GM23248 (cell line): ENCODE measurements at regions not wholly inside any gene's neighbourhood (a gene's known extent, or its start where the extent isn't known, plus 50 kb on each side); places are given as distances from the start of the nearest gene placed in this dataset.
A peak's percentile ranks its signal among the peaks of the same experiment; 100 is the strongest.

Experiments used
- DNase-seq: peaks from one replicate; pipeline ENCODE4 v3.0.0-alpha.2; 2015
- H2AFZ ChIP-seq: fragments of 200-600 bp; sonication (generic); 2 replicates; pipeline ENCODE4 v1.6.1; 2016; ENCODE audit warnings: antibody characterized with exemption
- H3F3A ChIP-seq: fragments of 200-600 bp; sonication (generic); 2 replicates; pipeline ENCODE4 v1.6.1; 2016; ENCODE audit warnings: mild to moderate bottlenecking, antibody characterized with exemption, mixed run types; ENCODE audit not compliant: insufficient read depth
- H3K27ac ChIP-seq: fragments of 200-600 bp; sonication (generic); 2 replicates; pipeline ENCODE4 v1.5.1; 2016; ENCODE audit warnings: mild to moderate bottlenecking
- H3K27me3 ChIP-seq: fragments of 200-600 bp; sonication (generic); replicated peaks from 2 replicates; pipeline ENCODE4 v1.6.1; 2016; ENCODE audit warnings: mild to moderate bottlenecking; ENCODE audit not compliant: insufficient read depth
- H3K36me3 ChIP-seq: fragments of 200-600 bp; sonication (generic); 2 replicates; pipeline ENCODE4 v1.6.1; 2016; ENCODE audit warnings: low read depth, mild to moderate bottlenecking
- H3K4me1 ChIP-seq: fragments of 200-600 bp; sonication (generic); 2 replicates; pipeline ENCODE4 v1.6.1; 2016; ENCODE audit warnings: mild to moderate bottlenecking; ENCODE audit not compliant: insufficient read depth
- H3K4me2 ChIP-seq: fragments of 200-600 bp; sonication (generic); one replicate; pipeline ENCODE4 v1.6.1; 2016; ENCODE audit warnings: mild to moderate bottlenecking; ENCODE audit not compliant: unreplicated experiment
- H3K4me3 ChIP-seq: fragments of 200-600 bp; sonication (generic); 2 replicates; pipeline ENCODE4 v1.5.1; 2016; ENCODE audit warnings: mild to moderate bottlenecking
- H3K79me2 ChIP-seq: fragments of 200-600 bp; sonication (generic); 2 replicates; pipeline ENCODE4 v1.6.1; 2016; ENCODE audit warnings: mild to moderate bottlenecking; ENCODE audit not compliant: insufficient read depth
- H3K9ac ChIP-seq: fragments of 200-600 bp; sonication (generic); 2 replicates; pipeline ENCODE4 v1.6.1; 2016; ENCODE audit warnings: mild to moderate bottlenecking
- H3K9me2 ChIP-seq: fragments of 200-600 bp; sonication (generic); 2 replicates; pipeline ENCODE4 v1.6.1; 2016; ENCODE audit warnings: mixed run types, mild to moderate bottlenecking, moderate library complexity; ENCODE audit not compliant: insufficient read depth
- H3K9me3 ChIP-seq: fragments of 200-600 bp; sonication (generic); one replicate; pipeline ENCODE4 v1.6.1; 2017; ENCODE audit warnings: low read depth
- H4K20me1 ChIP-seq: fragments of 200-600 bp; sonication (generic); 2 replicates; pipeline ENCODE4 v1.6.0; 2016; ENCODE audit not compliant: insufficient read depth
- EZH2 ChIP-seq: fragments of 200-600 bp; sonication (generic); IDR thresholded peaks from 2 replicates; pipeline ENCODE4 v1.6.1; 2018; ENCODE audit warnings: antibody characterized with exemption, mild to moderate bottlenecking; ENCODE audit not compliant: insufficient read depth, poor library complexity, severe bottlenecking
- EZH2phosphoT487 ChIP-seq: fragments of 200-600 bp; sonication (generic); IDR thresholded peaks from 2 replicates; pipeline ENCODE4 v1.6.1; 2018; ENCODE audit warnings: antibody characterized with exemption, moderate library complexity, mild to moderate bottlenecking, low read depth; ENCODE audit not compliant: insufficient read depth
- WGBS, 2 experiments: methylation state at CpG; one replicate each; pipeline ENCODE4 v1.1.6; 2015 to 2017; ENCODE audit warnings: low lambda C conversion rate in 2 of 2, low coverage in 1 of 2; ENCODE audit errors: missing lambda C conversion rate in 2 of 2; 5-methylcytosine and 5-hydroxymethylcytosine counted together
- in situ Hi-C: fragments of 300-500 bp; cut with MboI; formaldehyde crosslinking; loops from 2 replicates; pipeline ENCODE4 v1.15.0; 2020

DNA sequence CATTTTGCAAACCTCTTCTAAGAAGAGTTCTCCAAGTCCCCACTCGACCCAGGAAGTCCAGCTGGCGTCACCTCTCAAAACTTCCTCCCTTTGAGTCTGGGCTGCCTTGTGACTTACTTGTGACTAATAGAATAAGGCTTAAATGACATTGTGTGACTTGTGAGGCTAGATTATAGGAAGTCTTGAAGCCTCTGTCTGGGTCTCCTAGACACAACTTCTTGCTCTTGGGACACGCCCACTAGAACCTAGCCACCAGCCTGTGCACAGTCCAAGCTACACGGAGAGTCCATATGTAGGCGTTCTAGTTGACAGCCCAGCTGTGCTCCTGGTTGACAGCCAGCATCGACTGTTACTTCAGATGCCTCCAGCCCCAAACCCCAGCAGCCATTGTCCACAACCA is 66.7 kb upstream of the TANC2 start:
- no peak overlapping the region for H3K9ac ChIP-seq
- H3K36me3 ChIP-seq, result no peaks in the 10 kb centered on the region
- WGBS, 2 experiments, result 78 to 82% methylated on average over 6 of the region's 6 CpGs
- no peaks in the 10 kb centered on the region for H3K79me2 ChIP-seq
- H3K27ac ChIP-seq, result no peak overlapping the region
- no peak overlapping the region for H3K4me3 ChIP-seq
- no peak for DNase-seq
- H2AFZ ChIP-seq, result no peak overlapping the region
- no peaks in the 10 kb centered on the region for H3K9me3 ChIP-seq
- no peaks in the 10 kb centered on the region for H3K9me2 ChIP-seq
- peaks cover 7% of the 10 kb centered on the region; the same call in 1 of the 2 replicates for H3F3A ChIP-seq
- peaks cover 12% of the 10 kb centered on the region for H3K4me1 ChIP-seq
- H3K27me3 ChIP-seq, result no peaks in the 10 kb centered on the region
- no peak overlapping the region for H3K4me2 ChIP-seq
- in situ Hi-C loops, result no loop called here
- TF ChIP-seq EZH2, result no peak
- no peak for TF ChIP-seq EZH2phosphoT487
- no peaks in the 10 kb centered on the region for H4K20me1 ChIP-seq

DNA sequence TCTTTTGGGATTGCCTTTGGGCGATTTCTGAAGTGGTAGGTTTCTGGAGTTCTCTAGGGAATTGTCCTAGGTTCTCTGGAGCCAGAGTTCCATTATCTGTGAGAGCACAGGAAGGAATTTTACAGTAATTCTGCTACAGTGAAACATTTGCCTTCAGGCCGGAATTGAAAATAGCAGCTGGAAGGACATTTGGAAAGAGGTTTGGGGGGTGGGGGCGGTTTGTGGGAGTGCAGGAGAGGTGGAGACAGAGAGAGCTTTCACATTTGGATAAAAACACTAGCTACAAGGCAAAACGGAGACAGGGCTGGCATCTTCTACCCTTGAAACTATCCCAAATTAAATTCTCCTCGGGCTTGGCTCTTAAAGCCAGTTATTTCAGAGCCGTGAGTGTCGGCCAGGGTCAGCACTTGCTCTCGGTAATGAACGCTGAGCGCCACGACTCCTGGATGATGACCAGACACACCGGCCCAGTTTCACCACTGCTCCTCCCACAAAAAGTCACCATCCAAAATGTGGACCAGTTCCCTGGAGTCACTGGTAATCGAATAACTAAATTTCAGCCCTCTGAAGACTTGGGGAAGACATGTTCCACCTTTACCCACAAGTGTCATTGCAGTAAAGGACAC is 67.7 kb upstream of the TANC2 start:
- Histone ChIP-seq H3F3A (peaks cover 7% of the 10 kb centered on the region), H3K4me1 (peaks cover 12% of the 10 kb centered on the region), H3K9me2 (no peaks in the 10 kb centered on the region), H3K79me2 (no peaks in the 10 kb centered on the region), H3K9me3 (no peaks in the 10 kb centered on the region), H3K4me3 (peak overlapping the region; percentile 50), H3K27ac (peak overlapping the region; percentile 32; the same call in 1 of the 2 replicates), H3K36me3 (no peaks in the 10 kb centered on the region), H3K9ac (peak overlapping the region; percentile 21; the same call in 1 of the 2 replicates), H3K4me2 (peak overlapping the region; percentile 56), H2AFZ (peak overlapping the region; percentile 81), H4K20me1 (no peaks in the 10 kb centered on the region), H3K27me3 (no peaks in the 10 kb centered on the region)
- TF ChIP-seq EZH2phosphoT487 (no peak), EZH2 (no peak)
- 17 to 18% methylated on average over 13 of the region's 13 CpGs for WGBS, 2 experiments
- in situ Hi-C loops, result no loop called here
- peak; percentile 72 for DNase-seq

DNA sequence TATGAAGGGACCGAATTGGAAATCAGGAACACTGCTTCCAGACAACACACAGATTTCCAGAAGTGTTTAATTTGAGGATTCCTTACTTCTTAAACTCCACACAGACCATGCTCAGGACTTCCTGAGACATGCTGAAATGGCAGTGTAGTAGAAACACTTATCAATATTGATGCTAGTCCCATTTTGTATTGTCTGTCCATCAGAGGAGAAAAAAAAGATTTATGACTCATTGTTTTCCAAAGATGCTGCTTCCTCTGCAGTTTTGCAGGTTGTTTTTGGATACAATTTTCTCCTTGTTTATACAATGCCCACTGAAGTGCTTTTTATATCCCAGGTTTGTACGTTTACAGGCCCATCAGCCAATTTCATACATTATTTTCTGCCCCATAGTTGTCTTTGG is 68.3 kb upstream of the TANC2 start:
- Histone ChIP-seq H3K9ac (peak overlapping the region; percentile 21; the same call in 1 of the 2 replicates), H3K27ac (peak overlapping the region; percentile 32; the same call in 1 of the 2 replicates), H3K79me2 (no peaks in the 10 kb centered on the region), H3K4me2 (peak overlapping the region; percentile 56), H3F3A (peaks cover 12% of the 10 kb centered on the region), H3K9me2 (no peaks in the 10 kb centered on the region), H3K9me3 (no peaks in the 10 kb centered on the region), H4K20me1 (no peaks in the 10 kb centered on the region), H3K27me3 (no peaks in the 10 kb centered on the region), H3K36me3 (no peaks in the 10 kb centered on the region), H2AFZ (peak overlapping the region; percentile 81), H3K4me3 (peak overlapping the region; percentile 50; the same call in 1 of the 2 replicates), H3K4me1 (peaks cover 16% of the 10 kb centered on the region)
- in situ Hi-C loops, result no loop called here
- TF ChIP-seq EZH2phosphoT487 (no peak), EZH2 (no peak)
- peak; percentile 26 for DNase-seq
- 72 to 77% methylated on average over 2 of the region's 2 CpGs for WGBS, 2 experiments

DNA sequence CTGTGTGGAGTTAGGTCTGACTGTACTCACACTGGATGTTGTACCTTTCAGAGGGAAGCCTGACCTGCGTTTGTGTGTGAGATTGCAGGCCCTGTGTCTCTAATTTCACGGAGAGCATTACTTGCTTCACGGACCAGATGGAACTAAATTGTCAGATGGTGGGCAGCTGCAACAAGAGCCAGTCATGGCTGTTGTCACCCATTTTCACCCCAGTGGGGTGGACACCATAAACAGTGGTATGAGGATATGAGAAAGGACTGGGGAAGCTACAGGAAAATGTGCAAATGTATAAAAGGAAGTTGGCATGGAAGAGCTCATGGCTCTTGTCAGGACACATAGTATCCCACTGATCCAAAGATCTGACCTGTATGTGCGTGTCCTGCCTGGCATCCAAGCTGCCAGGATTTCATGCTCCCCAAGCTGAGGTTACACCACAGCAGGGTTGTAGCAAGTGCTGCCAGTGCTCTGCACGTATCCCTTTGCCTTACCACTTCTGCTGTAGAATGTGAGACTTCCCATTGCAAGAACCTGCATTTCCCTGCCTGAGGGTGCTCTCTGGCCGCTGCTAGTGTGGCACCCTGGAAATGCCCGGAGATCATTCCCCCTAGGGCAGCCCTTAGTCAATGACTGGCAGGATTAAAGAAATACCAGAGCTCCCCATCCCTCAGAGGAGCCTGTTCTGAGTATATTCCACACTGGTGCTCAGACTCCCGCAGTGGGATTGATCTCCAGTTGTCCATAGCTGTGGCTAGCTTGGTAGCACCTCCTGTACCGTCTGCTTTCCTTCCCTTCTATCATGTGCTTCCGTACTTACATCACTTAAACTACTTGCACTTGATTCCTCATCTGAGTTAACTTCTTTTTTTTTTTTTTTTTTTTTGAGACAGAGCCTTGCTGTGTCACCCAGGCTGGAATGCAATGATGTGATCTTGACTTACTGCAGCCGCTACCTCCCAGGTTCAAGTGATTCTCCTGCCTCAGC is 70.4 kb upstream of the TANC2 start:
- Histone ChIP-seq H3K4me2 (no peak overlapping the region), H4K20me1 (no peaks in the 10 kb centered on the region), H3K9ac (no peak overlapping the region), H2AFZ (no peak overlapping the region), H3K4me3 (no peak overlapping the region), H3K9me3 (no peaks in the 10 kb centered on the region), H3K27me3 (no peaks in the 10 kb centered on the region), H3K27ac (no peak overlapping the region), H3F3A (peaks cover 19% of the 10 kb centered on the region), H3K9me2 (no peaks in the 10 kb centered on the region), H3K4me1 (peaks cover 26% of the 10 kb centered on the region), H3K79me2 (no peaks in the 10 kb centered on the region), H3K36me3 (no peaks in the 10 kb centered on the region)
- TF ChIP-seq EZH2phosphoT487 (no peak), EZH2 (no peak)
- DNase-seq, result peak; percentile 36
- 87 to 93% methylated on average over 11 of the region's 11 CpGs for WGBS, 2 experiments
- in situ Hi-C loops, result no loop called here
